Spleen (tissue), 11 donors: ENCODE measurements at regions not wholly inside any gene's neighbourhood (a gene's known extent, or its start where the extent isn't known, plus 50 kb on each side); places are given as distances from the start of the nearest gene placed in this dataset.
A peak's percentile ranks its signal among the peaks of the same experiment; 100 is the strongest.

Experiments
- DNase-seq: peaks from one replicate; pipeline ENCODE4 v3.0.0-alpha.2; 2020
- H3K27ac ChIP-seq, 8 donors: fragments of 200-600 bp; sonication (generic) in 7 of 8; 1 replicate in 4 of 8; 2 replicates in 4 of 8; pipeline versions ENCODE4 v1.5.0 to v1.8.0; 2016 to 2021; ENCODE audit warnings: inconsistent platforms in 4 of 8, mild to moderate bottlenecking in 4 of 8, moderate library complexity in 1 of 8
- H3K27me3 ChIP-seq, 7 donors: fragments of 200-600 bp; sonication (generic) in 6 of 7; replicated peaks in 1 of 7; 1 replicate in 4 of 7; 2 replicates in 3 of 7; pipeline versions ENCODE4 v1.5.0 to v1.8.0; 2016 to 2021; ENCODE audit warnings: inconsistent platforms in 3 of 7, mild to moderate bottlenecking in 1 of 7
- H3K36me3 ChIP-seq, 6 donors: fragments of 200-600 bp; sonication (generic) in 5 of 6; 1 replicate in 4 of 6; 2 replicates in 2 of 6; pipeline versions ENCODE4 v1.5.0 to v1.8.0; 2016 to 2021; ENCODE audit warnings: inconsistent platforms in 2 of 6
- H3K4me1 ChIP-seq, 6 donors: fragments of 200-600 bp; sonication (generic) in 5 of 6; 1 replicate in 3 of 6; 2 replicates in 3 of 6; pipeline versions ENCODE4 v1.5.0 to v1.8.0; 2016 to 2021; ENCODE audit warnings: inconsistent platforms in 3 of 6
- H3K4me3 ChIP-seq, 8 donors: fragments of 200-600 bp; sonication (generic) in 7 of 8; 1 replicate in 4 of 8; 2 replicates in 4 of 8; pipeline versions ENCODE4 v1.5.0 to v1.8.0; 2016 to 2021; ENCODE audit warnings: inconsistent platforms in 4 of 8, mild to moderate bottlenecking in 4 of 8, moderate library complexity in 2 of 8
- H3K9me3 ChIP-seq, 8 donors: fragments of 200-600 bp; sonication (generic) in 7 of 8; 1 replicate in 4 of 8; 2 replicates in 4 of 8; pipeline versions ENCODE4 v1.5.0 to v1.8.0; 2016 to 2021; ENCODE audit warnings: inconsistent platforms in 4 of 8
- POLR2A ChIP-seq, 3 donors: fragments of 450-650 bp; IDR thresholded peaks; one replicate each; pipeline ENCODE4 v1.5.1; 2017; ENCODE audit warnings: antibody characterized with exemption in 3 of 3, mild to moderate bottlenecking in 1 of 3
- POLR2AphosphoS5 ChIP-seq, 3 donors: sonication (generic); formaldehyde crosslinking; IDR thresholded peaks; one replicate each; pipeline ENCODE4 v1.5.1; 2017; ENCODE audit warnings: antibody characterized with exemption in 3 of 3
- WGBS, 5 donors: extraction: QIAGEN DNeasy Blood & Tissue Kit in 3 of 5; methylation state at CpG; one replicate each; pipeline versions ENCODE4 v1.1.5 to v1.1.7; 2013 to 2018; 5-methylcytosine and 5-hydroxymethylcytosine counted together
- intact Hi-C: fragments of 100-400 bp; cut with DNase I; formaldehyde crosslinking; loops from one replicate; pipeline ENCODE4 v1.15.0; 2023; ENCODE audit warnings: low total_unique reads
- TF ChIP-seq, protein P1 (sequence below), 11 experiments: fragments of 200-600 bp in 7 of 11; fragments of 450-650 bp in 4 of 11; sonication (generic) in 4 of 11; IDR thresholded peaks in 8 of 11; conservative IDR thresholded peaks in 3 of 11; 1 replicate in 7 of 11; 2 replicates in 4 of 11; pipeline versions ENCODE4 v1.4.0 to v1.8.0; 2016 to 2021; ENCODE audit warnings: antibody characterized with exemption in 11 of 11, inconsistent platforms in 4 of 11, mild to moderate bottlenecking in 1 of 11
- donor health status: healthy with polysubstance abuse.
- donor health status: DM: no; HTN: no; CAD: no; lungs with moderate emphysema.
- donor health status: DM: no; HTN: no; CAD: no.
- donor health status: Bipolar disorder and iron deficiency.
- donor health status: healthy.
- donor health status: DM: no; HTN: no; CAD: no.
- donor health status: DM: yes; HTN: yes; CAD: no.

DNA sequence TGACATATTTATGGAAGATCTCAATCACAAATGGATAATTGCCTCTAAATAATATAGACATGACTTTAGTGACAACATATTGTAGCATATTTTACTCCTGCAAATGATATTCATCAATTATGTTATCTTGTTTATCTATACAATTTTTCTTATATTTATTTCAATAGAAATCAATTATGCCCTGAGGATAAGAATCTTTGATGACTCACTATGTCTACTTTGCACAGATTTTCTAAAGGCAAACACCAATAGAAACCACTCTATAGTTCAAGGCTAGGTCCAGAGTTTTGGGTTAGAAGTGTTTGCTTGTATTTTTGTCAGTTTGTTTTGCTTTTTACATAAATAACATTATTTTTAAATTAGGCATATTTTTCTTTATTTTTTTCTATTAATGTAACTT lies 879.0 kb downstream of the LTN1 start:
- intact Hi-C loops: no loop called here
- Histone ChIP-seq H3K36me3 (no peaks in the 10 kb centered on the region), H3K27me3 (no peaks in the 10 kb centered on the region), H3K4me3 (no peak overlapping the region), H3K9me3 (peaks cover 0 to 6% (median 3%) of the 10 kb centered on the region in 8 donors), H3K27ac (no peak overlapping the region), H3K4me1 (no peaks in the 10 kb centered on the region)
- DNase-seq: no peak
- no peak for TF ChIP-seq POLR2A (IDR thresholded peaks at IDR 0.05)
- TF ChIP-seq, protein P1, sequence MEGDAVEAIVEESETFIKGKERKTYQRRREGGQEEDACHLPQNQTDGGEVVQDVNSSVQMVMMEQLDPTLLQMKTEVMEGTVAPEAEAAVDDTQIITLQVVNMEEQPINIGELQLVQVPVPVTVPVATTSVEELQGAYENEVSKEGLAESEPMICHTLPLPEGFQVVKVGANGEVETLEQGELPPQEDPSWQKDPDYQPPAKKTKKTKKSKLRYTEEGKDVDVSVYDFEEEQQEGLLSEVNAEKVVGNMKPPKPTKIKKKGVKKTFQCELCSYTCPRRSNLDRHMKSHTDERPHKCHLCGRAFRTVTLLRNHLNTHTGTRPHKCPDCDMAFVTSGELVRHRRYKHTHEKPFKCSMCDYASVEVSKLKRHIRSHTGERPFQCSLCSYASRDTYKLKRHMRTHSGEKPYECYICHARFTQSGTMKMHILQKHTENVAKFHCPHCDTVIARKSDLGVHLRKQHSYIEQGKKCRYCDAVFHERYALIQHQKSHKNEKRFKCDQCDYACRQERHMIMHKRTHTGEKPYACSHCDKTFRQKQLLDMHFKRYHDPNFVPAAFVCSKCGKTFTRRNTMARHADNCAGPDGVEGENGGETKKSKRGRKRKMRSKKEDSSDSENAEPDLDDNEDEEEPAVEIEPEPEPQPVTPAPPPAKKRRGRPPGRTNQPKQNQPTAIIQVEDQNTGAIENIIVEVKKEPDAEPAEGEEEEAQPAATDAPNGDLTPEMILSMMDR (IDR thresholded peaks at IDR 0.05 in 8 of 11, conservative IDR thresholded peaks at IDR 0.05 in 3 of 11): no peak
- no peak for TF ChIP-seq POLR2AphosphoS5 (IDR thresholded peaks at IDR 0.05)

DNA sequence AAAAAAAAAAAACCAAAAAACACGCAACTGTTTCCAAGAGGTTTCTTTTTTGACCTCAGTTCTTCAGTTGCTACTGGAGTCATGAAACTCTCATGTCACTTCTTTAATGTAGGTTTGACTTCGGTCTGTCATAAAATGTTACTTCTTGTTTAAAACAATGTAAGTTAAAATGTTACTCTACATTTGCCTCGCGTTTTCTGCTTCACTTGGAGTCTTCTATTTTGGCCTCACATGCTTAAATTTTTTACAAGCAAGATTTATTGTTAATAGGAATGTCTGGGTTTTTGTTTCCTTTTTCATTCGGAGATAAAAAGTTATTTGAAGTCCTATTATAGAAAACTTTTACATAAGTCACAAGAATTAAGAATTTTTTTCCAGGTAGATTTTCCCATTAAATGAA lies 880.2 kb downstream of the LTN1 start:
- Histone ChIP-seq H3K27me3 (no peaks in the 10 kb centered on the region), H3K27ac (no peak overlapping the region), H3K4me1 (no peaks in the 10 kb centered on the region), H3K4me3 (no peak overlapping the region), H3K36me3 (no peaks in the 10 kb centered on the region), H3K9me3 (peaks cover 0 to 6% (median 3%) of the 10 kb centered on the region in 8 donors)
- DNase-seq: no peak
- 45 to 81% (median 68%) methylated on average over 5 of the region's 5 CpGs for WGBS, 5 donors
- intact Hi-C loops: no loop called here
- TF ChIP-seq POLR2A (IDR thresholded peaks at IDR 0.05): no peak
- no peak for TF ChIP-seq POLR2AphosphoS5 (IDR thresholded peaks at IDR 0.05)
- TF ChIP-seq, protein P1 (IDR thresholded peaks at IDR 0.05 in 8 of 11, conservative IDR thresholded peaks at IDR 0.05 in 3 of 11): no peak

DNA sequence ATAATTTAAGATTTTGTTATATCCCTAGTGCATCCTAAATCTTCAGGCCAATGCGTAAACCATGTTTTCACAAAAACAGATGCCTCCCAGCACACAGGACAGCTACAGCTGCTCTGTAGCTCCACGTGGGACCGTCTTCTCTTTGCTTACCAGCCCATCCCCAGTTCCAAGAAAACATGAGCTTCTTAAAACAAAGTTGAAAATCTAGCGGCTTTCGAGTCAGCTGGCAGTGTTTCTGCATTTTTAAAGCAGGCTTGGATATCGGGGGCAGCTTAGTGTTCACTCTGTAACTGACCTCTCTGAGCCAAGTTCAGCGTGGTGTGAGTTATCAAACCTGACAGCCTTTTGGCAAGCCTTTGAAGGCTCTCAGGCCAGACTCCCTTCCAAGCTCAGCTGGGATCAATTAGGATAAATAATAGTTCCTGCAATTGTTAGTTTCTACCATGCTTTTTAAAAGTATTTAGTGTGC lies 881.5 kb downstream of the LTN1 start:
- Histone ChIP-seq H3K9me3 (peaks cover 0 to 6% (median 3%) of the 10 kb centered on the region in 8 donors), H3K36me3 (no peaks in the 10 kb centered on the region), H3K27me3 (no peaks in the 10 kb centered on the region), H3K4me3 (no peak overlapping the region), H3K4me1 (no peaks in the 10 kb centered on the region), H3K27ac (no peak overlapping the region)
- no peak for DNase-seq
- intact Hi-C loops: no loop called here
- TF ChIP-seq, protein P1 (IDR thresholded peaks at IDR 0.05 in 8 of 11, conservative IDR thresholded peaks at IDR 0.05 in 3 of 11): no peak
- TF ChIP-seq POLR2A (IDR thresholded peaks at IDR 0.05) (no peak), POLR2AphosphoS5 (IDR thresholded peaks at IDR 0.05) (peak in 1 of 3 donors; percentile 16)
- WGBS, 5 donors: 48 to 79% (median 62%) methylated on average over 7 of the region's 7 CpGs

DNA sequence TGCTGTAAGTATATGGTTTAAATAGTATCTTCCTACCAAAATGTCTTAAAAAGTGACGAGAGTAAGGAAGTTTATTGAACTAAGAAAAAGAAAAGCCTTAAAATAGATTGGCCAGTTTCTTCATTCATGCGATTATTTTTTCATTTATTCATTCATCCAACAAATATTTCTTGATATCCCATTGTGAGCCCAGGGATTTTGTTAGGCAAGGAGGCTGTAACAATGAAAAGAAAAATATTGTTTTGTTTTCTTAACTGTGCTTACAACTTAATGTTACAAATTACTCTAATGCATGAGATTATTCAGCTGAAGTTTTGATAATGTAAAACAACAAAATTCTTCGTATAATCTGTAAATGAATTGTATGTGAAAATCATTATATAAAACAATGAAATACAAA lies 882.0 kb downstream of the LTN1 start:
- Histone ChIP-seq H3K4me1 (no peaks in the 10 kb centered on the region), H3K27ac (no peak overlapping the region), H3K9me3 (peaks cover 0 to 6% (median 3%) of the 10 kb centered on the region in 8 donors), H3K27me3 (no peaks in the 10 kb centered on the region), H3K4me3 (no peak overlapping the region), H3K36me3 (no peaks in the 10 kb centered on the region)
- intact Hi-C loops: no loop called here
- no peak for TF ChIP-seq POLR2A (IDR thresholded peaks at IDR 0.05)
- no peak for DNase-seq
- WGBS, 5 donors: 78 to 95% (median 87%) methylated on average over 3 of the region's 3 CpGs

DNA sequence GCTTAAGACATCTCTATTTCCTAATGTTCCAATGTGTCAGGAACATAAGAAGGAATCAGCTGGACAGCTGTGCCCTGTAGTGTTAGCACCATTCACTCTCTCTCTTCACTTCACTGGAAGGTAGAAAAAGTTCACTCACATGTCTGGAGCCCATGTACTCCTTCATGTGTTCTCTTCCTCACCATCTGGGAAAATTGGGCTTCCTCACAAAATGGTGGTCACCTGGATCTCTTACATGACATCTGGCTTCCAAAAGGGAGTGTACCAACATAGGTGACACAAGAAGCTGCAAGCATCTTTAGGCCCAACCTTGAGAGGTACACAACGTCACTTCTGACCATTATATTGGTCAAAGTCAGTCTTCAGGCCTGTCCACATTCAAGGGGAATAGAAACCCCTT lies 882.6 kb downstream of the LTN1 start:
- Histone ChIP-seq H3K9me3 (peaks cover 0 to 6% (median 3%) of the 10 kb centered on the region in 8 donors), H3K27ac (no peak overlapping the region), H3K27me3 (no peaks in the 10 kb centered on the region), H3K4me1 (no peaks in the 10 kb centered on the region), H3K4me3 (no peak overlapping the region), H3K36me3 (no peaks in the 10 kb centered on the region)
- 65 to 87% (median 73%) methylated on average over 1 of the region's 1 CpG for WGBS, 5 donors
- no peak for DNase-seq
- TF ChIP-seq, protein P1 (IDR thresholded peaks at IDR 0.05 in 8 of 11, conservative IDR thresholded peaks at IDR 0.05 in 3 of 11): no peak
- TF ChIP-seq POLR2A (IDR thresholded peaks at IDR 0.05) (no peak), POLR2AphosphoS5 (IDR thresholded peaks at IDR 0.05) (no peak)
- intact Hi-C loops: no loop called here
